Omental fat pad (tissue), 3 donors: ENCODE measurements at regions not wholly inside any gene's neighbourhood (a gene's known extent, or its start where the extent isn't known, plus 50 kb on each side); places are given as distances from the start of the nearest gene placed in this dataset.

Experiments used
- ATAC-seq: fragments of 150-250 bp; one replicate; pipeline ENCODE4 v1.9.1; 2016; ENCODE audit warnings: mild to moderate bottlenecking, moderate library complexity; ENCODE audit not compliant: low FRiP score
- DNase-seq: peaks from one replicate; pipeline ENCODE4 v3.0.0-alpha.2; 2019; ENCODE audit warnings: low spot score
- CTCF ChIP-seq, 3 donors: fragments of 450-650 bp; IDR thresholded peaks; one replicate each; pipeline ENCODE4 v1.5.1; 2016 to 2017; ENCODE audit warnings: antibody characterized with exemption in 3 of 3, mild to moderate bottlenecking in 3 of 3, moderate library complexity in 2 of 3

GRCh38 chr5:72000707-72001106 is 106.6 kb upstream of the MAP1B start:
- TF ChIP-seq CTCF (IDR thresholded peaks at IDR 0.05): no peak
- ATAC-seq: no peak

GRCh38 chr5:72005671-72006070 is 101.6 kb upstream of the MAP1B start:
- TF ChIP-seq CTCF (IDR thresholded peaks at IDR 0.05): no peak
- DNase-seq (no peak), ATAC-seq (no peak)

More at GRCh38 chr5:72000707-72001106, 106.6 kb upstream of the MAP1B start:
- DNase-seq: no peak

GRCh38 chr5:72006361-72006760 is 100.9 kb upstream of the MAP1B start:
- ATAC-seq (no peak), DNase-seq (no peak)
- TF ChIP-seq CTCF (IDR thresholded peaks at IDR 0.05): no peak

- no peak for DNase-seq
- ATAC-seq: no peak
- no peak for TF ChIP-seq CTCF (IDR thresholded peaks at IDR 0.05)
Observed at GRCh38 chr5:72007336-72008111, 99.8 kb upstream of the MAP1B start.

GRCh38 chr5:72009280-72009679 is 98.0 kb upstream of the MAP1B start:
- no peak for TF ChIP-seq CTCF (IDR thresholded peaks at IDR 0.05)
- DNase-seq (no peak), ATAC-seq (no peak)

- no peak for TF ChIP-seq CTCF (IDR thresholded peaks at IDR 0.05)
- ATAC-seq: no peak
- no peak for DNase-seq
Observed at GRCh38 chr5:72010430-72010829, 96.8 kb upstream of the MAP1B start.

GRCh38 chr5:72012906-72013305 is 94.4 kb upstream of the MAP1B start:
- DNase-seq: no peak
- no peak for TF ChIP-seq CTCF (IDR thresholded peaks at IDR 0.05)
- ATAC-seq: no peak
